ENCODE measurements at regions not wholly inside any gene's neighbourhood (a gene's known extent, or its start where the extent isn't known, plus 50 kb on each side); places are given as distances from the start of the nearest gene placed in this dataset.

DNA sequence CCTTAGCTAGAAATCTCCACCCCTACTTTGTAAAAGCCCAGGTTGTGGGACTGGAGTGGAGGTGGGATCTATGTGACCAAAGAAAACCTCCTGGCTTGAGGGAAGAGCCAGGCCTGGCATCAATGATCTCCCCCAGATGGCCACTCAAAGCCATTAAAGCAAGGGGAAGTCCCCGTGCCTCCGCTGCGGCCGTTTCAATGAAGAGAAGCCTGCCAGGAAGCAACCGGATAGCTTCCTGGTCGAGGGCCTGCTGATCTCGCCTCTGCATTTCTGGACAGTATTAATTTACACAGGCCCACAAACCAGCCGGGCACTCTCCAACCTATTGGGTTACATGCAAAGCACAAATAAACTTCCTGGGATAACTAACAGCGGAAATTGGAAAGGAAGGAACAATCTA, 160.5 kb upstream of the MSX2 start:
- Histone ChIP-seq H3K4me3 (no peak overlapping the region), H3K27ac (no peak overlapping the region), H3K27me3 (no peaks in the 10 kb centered on the region), H3K36me3 (no peaks in the 10 kb centered on the region), H3K9me3 (no peaks in the 10 kb centered on the region), H3K4me1 (no peaks in the 10 kb centered on the region)
- no peak for DNase-seq (ENCODE audit: low spot score in 2 of 2)
- intact Hi-C loops (cut with DNase I): no loop called here
- TF ChIP-seq, protein P1, sequence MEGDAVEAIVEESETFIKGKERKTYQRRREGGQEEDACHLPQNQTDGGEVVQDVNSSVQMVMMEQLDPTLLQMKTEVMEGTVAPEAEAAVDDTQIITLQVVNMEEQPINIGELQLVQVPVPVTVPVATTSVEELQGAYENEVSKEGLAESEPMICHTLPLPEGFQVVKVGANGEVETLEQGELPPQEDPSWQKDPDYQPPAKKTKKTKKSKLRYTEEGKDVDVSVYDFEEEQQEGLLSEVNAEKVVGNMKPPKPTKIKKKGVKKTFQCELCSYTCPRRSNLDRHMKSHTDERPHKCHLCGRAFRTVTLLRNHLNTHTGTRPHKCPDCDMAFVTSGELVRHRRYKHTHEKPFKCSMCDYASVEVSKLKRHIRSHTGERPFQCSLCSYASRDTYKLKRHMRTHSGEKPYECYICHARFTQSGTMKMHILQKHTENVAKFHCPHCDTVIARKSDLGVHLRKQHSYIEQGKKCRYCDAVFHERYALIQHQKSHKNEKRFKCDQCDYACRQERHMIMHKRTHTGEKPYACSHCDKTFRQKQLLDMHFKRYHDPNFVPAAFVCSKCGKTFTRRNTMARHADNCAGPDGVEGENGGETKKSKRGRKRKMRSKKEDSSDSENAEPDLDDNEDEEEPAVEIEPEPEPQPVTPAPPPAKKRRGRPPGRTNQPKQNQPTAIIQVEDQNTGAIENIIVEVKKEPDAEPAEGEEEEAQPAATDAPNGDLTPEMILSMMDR (IDR thresholded peaks at IDR 0.05): no peak

DNA sequence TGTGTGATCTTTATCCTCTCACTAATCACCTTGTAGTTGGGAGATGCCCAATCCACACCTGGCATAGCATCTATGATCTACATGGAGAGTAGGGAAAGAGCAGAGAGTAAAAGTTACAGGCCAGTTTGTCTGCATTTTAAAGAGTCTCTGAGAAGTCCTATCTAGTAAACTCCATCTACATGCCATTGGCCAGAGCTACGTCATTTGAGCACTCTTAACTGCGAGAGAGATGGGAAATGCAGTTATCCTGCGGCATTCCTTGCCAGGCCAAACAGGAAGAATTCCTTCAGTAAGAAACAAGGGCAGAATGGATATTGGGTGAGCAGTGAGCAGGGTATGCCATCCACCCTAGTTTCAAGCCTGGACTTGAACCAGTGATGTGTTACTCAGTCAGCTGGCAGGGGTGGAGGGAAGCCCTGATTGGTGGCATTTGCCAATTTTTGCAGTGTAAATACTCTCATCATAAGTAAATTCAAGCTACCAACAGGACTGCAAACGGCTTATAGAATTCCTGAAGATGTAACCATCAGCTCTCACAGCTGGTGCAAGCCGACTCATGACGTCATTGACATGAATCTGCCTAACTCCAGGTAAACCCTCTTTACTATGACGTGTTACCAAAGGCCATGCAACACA, 156.8 kb upstream of the MSX2 start:
- Histone ChIP-seq H3K4me1 (peaks cover 0 to 6% of the 10 kb centered on the region in 2 donors), H3K27me3 (no peaks in the 10 kb centered on the region), H3K9me3 (no peaks in the 10 kb centered on the region), H3K4me3 (no peak overlapping the region), H3K27ac (no peak overlapping the region), H3K36me3 (no peaks in the 10 kb centered on the region)
- intact Hi-C loops (cut with DNase I): no loop called here
- TF ChIP-seq, protein P1 (IDR thresholded peaks at IDR 0.05): no peak
- no peak for DNase-seq (ENCODE audit: low spot score in 2 of 2)

DNA sequence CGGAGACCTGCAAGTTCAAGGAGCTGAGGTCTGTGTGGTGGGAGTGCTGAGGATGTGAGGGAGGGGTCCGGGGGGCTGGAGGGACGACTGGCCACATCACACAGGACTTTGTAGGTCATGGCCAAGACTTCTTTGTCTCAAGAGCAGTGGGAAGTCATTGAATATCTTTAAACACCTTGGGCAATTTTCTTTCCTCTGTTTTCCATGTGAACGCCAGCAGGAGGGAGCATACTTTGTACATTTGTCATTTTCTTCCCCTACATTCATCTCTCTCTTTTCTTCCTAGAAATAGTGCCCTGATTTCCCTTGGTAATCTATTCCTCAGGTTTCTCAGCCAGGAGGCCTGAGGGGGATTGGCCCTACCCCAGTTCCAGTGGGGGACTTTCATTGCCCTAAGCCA, 153.7 kb upstream of the MSX2 start:
- H3K9me3 ChIP-seq: no peaks in the 10 kb centered on the region
- no peaks in the 10 kb centered on the region for H3K36me3 ChIP-seq
- TF ChIP-seq, protein P1 (IDR thresholded peaks at IDR 0.05): no peak
- intact Hi-C loops (cut with DNase I): no loop called here
- no peak overlapping the region for H3K27ac ChIP-seq
- no peak for DNase-seq (ENCODE audit: low spot score in 2 of 2)
- H3K4me3 ChIP-seq: no peak overlapping the region
- H3K27me3 ChIP-seq: no peaks in the 10 kb centered on the region
- peaks cover 0 to 6% of the 10 kb centered on the region in 2 donors for H3K4me1 ChIP-seq

DNA sequence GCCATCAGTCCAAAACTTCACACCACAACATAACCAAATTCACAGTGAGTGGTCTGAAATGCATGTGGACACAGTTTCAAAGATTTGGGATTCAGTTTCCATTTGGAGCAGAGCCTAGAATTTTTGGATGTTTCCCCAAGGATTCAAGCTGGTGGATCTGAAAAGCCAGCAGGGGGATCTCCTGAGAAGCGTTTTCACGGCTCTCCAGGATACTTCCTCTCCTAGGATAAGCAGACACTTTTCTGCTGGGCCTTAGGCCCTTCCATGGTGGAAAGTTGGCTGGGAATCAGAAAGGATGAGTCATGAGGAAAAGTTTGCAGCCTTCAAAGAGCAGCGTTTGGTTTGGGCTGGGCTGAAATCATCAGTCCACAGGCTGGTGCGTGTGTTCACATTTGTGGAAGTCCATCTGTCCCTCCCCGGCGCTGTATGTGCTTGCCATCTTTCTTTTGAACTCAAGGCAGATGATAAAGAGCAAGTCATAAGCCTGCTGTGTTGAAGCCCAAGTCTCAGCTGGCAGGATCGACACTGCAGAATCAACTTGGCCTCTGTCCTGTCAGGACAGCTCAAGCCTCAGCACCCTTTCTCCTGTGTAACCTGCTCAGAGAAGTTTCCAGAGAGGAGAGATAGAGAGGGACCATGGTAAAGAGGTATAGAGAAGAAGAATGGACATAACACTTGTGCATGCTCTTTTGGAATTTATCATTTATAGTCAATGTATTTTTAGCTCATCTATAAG, 152.6 kb upstream of the MSX2 start:
- H3K27me3 ChIP-seq: no peaks in the 10 kb centered on the region
- no peaks in the 10 kb centered on the region for H3K9me3 ChIP-seq
- H3K27ac ChIP-seq: no peak overlapping the region
- DNase-seq (ENCODE audit: low spot score in 2 of 2): peak in 1 of 2 donors; percentile 81
- peaks cover 0 to 6% of the 10 kb centered on the region in 2 donors for H3K4me1 ChIP-seq
- no peak overlapping the region for H3K4me3 ChIP-seq
- intact Hi-C loops (cut with DNase I): no loop called here
- TF ChIP-seq, protein P1 (IDR thresholded peaks at IDR 0.05): peak in 1 of 3 experiments; percentile 16
- H3K36me3 ChIP-seq: no peaks in the 10 kb centered on the region

DNA sequence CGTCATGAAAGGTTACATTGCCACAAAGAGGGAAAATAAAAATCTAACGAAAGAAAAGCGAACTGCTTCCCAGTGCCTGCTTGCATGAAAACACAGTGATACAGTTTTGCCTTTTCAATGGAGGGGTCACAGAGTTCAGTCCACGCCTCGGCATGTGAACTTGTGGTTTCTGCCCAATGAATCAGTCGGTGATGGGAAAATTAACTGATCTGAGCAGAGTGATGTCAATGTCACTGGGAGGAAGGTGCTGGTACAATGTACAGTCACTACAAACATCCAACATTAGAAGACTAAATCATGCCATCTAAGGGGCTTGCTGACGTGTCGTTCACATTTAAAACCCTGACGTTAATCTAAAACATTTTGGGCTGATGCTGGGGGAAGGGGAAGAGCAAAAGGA, 151.8 kb upstream of the MSX2 start:
- TF ChIP-seq, protein P1 (IDR thresholded peaks at IDR 0.05): no peak
- intact Hi-C loops (cut with DNase I): no loop called here
- H3K36me3 ChIP-seq: no peaks in the 10 kb centered on the region

More for the DNA sequence above, 151.8 kb upstream of the MSX2 start:
- Histone ChIP-seq H3K27me3 (no peaks in the 10 kb centered on the region), H3K27ac (no peak overlapping the region), H3K9me3 (no peaks in the 10 kb centered on the region), H3K4me1 (peaks cover 0 to 6% of the 10 kb centered on the region in 2 donors), H3K4me3 (no peak overlapping the region)
- DNase-seq (ENCODE audit: low spot score in 2 of 2): no peak
